Gastroesophageal sphincter (tissue), 4 donors: ENCODE measurements at regions not wholly inside any gene's neighbourhood (a gene's known extent, or its start where the extent isn't known, plus 50 kb on each side); places are given as distances from the start of the nearest gene placed in this dataset.

Experiments
- ATAC-seq: fragments of 150-250 bp; one replicate; pipeline ENCODE4 v1.9.1; 2016; ENCODE audit warnings: mild to moderate bottlenecking, moderate library complexity
- H3K27ac ChIP-seq, 4 donors: fragments of 200-600 bp; sonication (generic) in 3 of 4; 1 replicate in 3 of 4; 2 replicates in 1 of 4; pipeline ENCODE4 v1.5.1; 2016 to 2019
- H3K27me3 ChIP-seq: fragments of 200-600 bp; sonication (generic); one replicate; pipeline ENCODE4 v1.5.1; 2019
- H3K36me3 ChIP-seq, 2 donors: fragments of 200-600 bp; sonication (generic); one replicate each; pipeline ENCODE4 v1.5.1; 2019; ENCODE audit warnings: control low read depth in 1 of 2
- H3K4me1 ChIP-seq, 3 donors: fragments of 200-600 bp; sonication (generic); 1 replicate in 2 of 3; 2 replicates in 1 of 3; pipeline ENCODE4 v1.5.1; 2016 to 2019; ENCODE audit warnings: control low read depth in 2 of 3
- H3K4me3 ChIP-seq, 2 donors: fragments of 200-600 bp; sonication (generic); one replicate each; pipeline ENCODE4 v1.5.1; 2019; ENCODE audit warnings: mild to moderate bottlenecking in 1 of 2, moderate library complexity in 1 of 2
- H3K9me3 ChIP-seq, 3 donors: fragments of 200-600 bp; sonication (generic); one replicate each; pipeline ENCODE4 v1.5.1; 2017 to 2019; ENCODE audit warnings: control low read depth in 2 of 3
- EP300 ChIP-seq: sonication (generic); formaldehyde crosslinking; IDR thresholded peaks from one replicate; pipeline ENCODE4 v1.6.1; 2017; ENCODE audit warnings: antibody characterized with exemption, mild to moderate bottlenecking
- POLR2A ChIP-seq, 2 donors: fragments of 450-650 bp; IDR thresholded peaks; one replicate each; pipeline ENCODE4 v1.6.1; 2017; ENCODE audit warnings: antibody characterized with exemption in 2 of 2, mild to moderate bottlenecking in 2 of 2, moderate library complexity in 1 of 2
- POLR2AphosphoS5 ChIP-seq: sonication (generic); formaldehyde crosslinking; IDR thresholded peaks from one replicate; pipeline ENCODE4 v1.6.1; 2017; ENCODE audit warnings: antibody characterized with exemption
- WGBS, 2 donors: methylation state at CpG; one replicate each; pipeline ENCODE4 v1.1.5; 2018; ENCODE audit warnings: low coverage in 1 of 2; 5-methylcytosine and 5-hydroxymethylcytosine counted together
- TF ChIP-seq, protein P1 (sequence below), 4 experiments: fragments of 200-600 bp in 2 of 4; fragments of 450-650 bp in 2 of 4; sonication (generic) in 1 of 4; IDR thresholded peaks; one replicate each; pipeline ENCODE4 v1.5.1; 2017 to 2019; ENCODE audit warnings: antibody characterized with exemption in 4 of 4, mild to moderate bottlenecking in 2 of 4, moderate library complexity in 2 of 4

DNA sequence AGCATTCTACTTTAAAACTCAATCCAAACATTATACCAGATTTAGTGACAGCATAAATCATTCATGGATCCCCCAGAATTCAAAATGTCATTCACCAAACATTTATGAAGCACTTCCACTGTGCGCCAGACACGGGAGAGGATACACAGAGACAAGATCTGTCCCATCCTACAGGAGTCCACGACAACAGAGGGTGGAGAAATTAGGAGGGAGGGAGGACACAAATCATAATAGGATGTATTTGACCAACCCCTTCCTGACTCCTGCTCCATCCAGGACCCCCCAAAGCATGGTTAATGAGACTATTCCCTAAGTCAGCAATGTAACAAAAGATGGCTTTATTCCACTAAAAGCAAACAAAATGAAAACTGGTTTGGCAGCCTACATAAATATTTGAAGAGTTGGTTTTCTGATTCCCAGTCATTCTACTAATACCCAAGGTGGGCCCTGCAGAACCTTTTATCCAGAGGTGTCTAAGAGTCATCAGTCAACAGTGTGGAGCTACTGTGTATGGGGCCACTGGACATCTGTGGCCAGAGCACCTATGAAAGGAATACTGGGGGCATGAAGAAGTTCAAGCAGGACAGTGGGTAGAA is 62.8 kb upstream of the DOCK9 start:
- H3K27ac ChIP-seq, result no peak overlapping the region
- peaks cover 0 to 61% (median 0%) of the 10 kb centered on the region in 3 donors for H3K4me1 ChIP-seq
- no peak for TF ChIP-seq EP300
- no peak for TF ChIP-seq POLR2A (IDR thresholded peaks at IDR 0.05)
- TF ChIP-seq, protein P1, sequence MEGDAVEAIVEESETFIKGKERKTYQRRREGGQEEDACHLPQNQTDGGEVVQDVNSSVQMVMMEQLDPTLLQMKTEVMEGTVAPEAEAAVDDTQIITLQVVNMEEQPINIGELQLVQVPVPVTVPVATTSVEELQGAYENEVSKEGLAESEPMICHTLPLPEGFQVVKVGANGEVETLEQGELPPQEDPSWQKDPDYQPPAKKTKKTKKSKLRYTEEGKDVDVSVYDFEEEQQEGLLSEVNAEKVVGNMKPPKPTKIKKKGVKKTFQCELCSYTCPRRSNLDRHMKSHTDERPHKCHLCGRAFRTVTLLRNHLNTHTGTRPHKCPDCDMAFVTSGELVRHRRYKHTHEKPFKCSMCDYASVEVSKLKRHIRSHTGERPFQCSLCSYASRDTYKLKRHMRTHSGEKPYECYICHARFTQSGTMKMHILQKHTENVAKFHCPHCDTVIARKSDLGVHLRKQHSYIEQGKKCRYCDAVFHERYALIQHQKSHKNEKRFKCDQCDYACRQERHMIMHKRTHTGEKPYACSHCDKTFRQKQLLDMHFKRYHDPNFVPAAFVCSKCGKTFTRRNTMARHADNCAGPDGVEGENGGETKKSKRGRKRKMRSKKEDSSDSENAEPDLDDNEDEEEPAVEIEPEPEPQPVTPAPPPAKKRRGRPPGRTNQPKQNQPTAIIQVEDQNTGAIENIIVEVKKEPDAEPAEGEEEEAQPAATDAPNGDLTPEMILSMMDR (IDR thresholded peaks at IDR 0.05), result no peak
- TF ChIP-seq POLR2AphosphoS5, result no peak
- peaks cover 0 to under 1% (median 0%) of the 10 kb centered on the region in 3 donors for H3K9me3 ChIP-seq
- H3K27me3 ChIP-seq, result no peaks in the 10 kb centered on the region
- H3K4me3 ChIP-seq, result no peak overlapping the region
- WGBS, 2 donors, result 70 to 85% methylated on average over 2 to 3 of the region's 3 CpGs
- no peaks in the 10 kb centered on the region for H3K36me3 ChIP-seq
- ATAC-seq, result no peak

DNA sequence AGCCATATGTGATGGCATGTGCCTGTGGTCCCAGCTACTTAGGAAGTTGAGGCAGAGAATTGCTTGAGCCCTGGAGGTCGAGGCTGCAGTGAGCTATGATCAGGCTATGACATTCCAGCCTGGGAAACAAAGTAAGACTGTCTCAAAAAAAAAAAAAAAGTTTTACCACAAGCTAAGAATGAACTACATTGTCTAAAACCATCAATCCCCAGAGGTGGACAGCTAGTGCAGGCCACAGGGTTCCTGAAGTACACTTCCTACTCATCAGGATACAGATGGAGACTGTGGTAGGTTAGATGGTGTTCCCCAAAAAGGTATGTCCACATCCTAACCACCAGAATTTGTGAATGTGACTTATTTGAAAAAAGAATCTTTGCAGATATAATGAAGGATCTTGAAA is 63.5 kb upstream of the DOCK9 start:
- no peaks in the 10 kb centered on the region for H3K9me3 ChIP-seq
- 100% methylated on average over 1 of the region's 1 CpG for WGBS, 2 donors
- no peaks in the 10 kb centered on the region for H3K27me3 ChIP-seq
- ATAC-seq, result no peak
- H3K4me1 ChIP-seq, result peaks cover 3 to 68% (median 4%) of the 10 kb centered on the region in 3 donors
- H3K4me3 ChIP-seq, result no peak overlapping the region
- H3K36me3 ChIP-seq, result no peaks in the 10 kb centered on the region
- H3K27ac ChIP-seq, result no peak overlapping the region
- TF ChIP-seq, protein P1 (IDR thresholded peaks at IDR 0.05), result no peak
- no peak for TF ChIP-seq EP300
- no peak for TF ChIP-seq POLR2AphosphoS5
- TF ChIP-seq POLR2A (IDR thresholded peaks at IDR 0.05), result no peak

DNA sequence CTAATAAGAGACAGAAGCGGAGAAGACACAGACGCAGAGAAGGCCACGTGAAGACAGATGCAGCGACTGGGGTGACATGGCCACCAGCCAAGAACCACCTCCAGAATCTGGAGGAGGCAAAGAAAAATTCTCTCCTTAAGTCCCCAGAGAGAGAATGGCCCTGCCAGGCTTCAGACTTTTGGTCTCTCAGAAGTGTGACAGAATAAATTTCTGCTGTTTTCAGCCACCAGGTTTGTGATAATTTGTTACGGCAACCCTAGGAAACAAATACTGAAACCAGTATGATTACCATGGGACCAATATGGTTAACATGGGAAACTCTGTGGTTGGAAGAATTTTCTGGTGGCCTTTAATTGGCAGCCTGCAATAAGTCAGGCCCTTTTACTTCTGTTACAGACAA is 63.9 kb upstream of the DOCK9 start:
- Histone ChIP-seq H3K9me3 (no peaks in the 10 kb centered on the region), H3K27ac (no peak overlapping the region), H3K27me3 (no peaks in the 10 kb centered on the region), H3K36me3 (no peaks in the 10 kb centered on the region), H3K4me3 (no peak overlapping the region), H3K4me1 (peaks cover 5 to 73% (median 9%) of the 10 kb centered on the region in 3 donors)
- no peak for ATAC-seq
- WGBS, 2 donors, result 80 to 93% methylated on average over 4 to 5 of the region's 5 CpGs
- TF ChIP-seq EP300 (no peak), POLR2AphosphoS5 (no peak), POLR2A (IDR thresholded peaks at IDR 0.05) (no peak)
- TF ChIP-seq, protein P1 (IDR thresholded peaks at IDR 0.05), result no peak

DNA sequence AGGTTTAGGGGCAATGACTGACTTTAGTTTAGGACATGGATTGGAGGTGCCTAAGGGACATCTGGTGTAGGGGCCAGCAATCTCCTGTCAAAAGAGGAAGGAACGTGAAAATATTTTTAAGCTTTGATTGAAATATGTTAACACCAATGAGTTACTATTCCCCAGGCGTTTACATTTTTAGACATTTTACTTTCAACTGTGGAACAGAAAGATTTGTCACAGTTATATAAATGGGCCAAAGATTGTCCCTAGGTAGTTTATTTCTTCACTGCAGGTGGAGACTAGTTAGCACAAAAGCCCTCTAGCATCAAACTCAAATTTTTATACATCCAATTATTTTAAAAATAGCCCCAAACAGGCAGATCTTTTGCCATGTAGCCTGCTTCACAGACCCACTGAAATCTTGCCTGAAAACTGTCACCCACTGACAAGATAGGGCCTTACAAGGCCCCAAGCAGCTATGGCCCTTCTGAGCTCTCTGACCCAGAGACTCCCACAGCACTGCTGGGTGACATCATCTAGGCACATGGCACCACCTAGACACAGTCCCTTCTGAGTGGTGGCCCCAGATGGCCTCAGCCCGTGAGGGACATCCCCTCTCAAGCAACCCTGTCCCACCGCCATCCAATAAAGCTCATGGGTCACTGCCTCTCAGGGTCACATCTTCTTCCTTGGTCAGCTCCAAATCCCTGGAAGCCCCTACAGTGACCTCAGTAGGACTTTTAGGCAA is 64.8 kb upstream of the DOCK9 start:
- Histone ChIP-seq H3K27me3 (no peaks in the 10 kb centered on the region), H3K4me1 (peaks cover 5 to 82% (median 10%) of the 10 kb centered on the region in 3 donors), H3K36me3 (no peaks in the 10 kb centered on the region), H3K4me3 (no peak overlapping the region), H3K27ac (peak overlapping the region in 3 of 4 donors; percentile 4 to 20 (median 15)), H3K9me3 (no peaks in the 10 kb centered on the region)
- no peak for ATAC-seq
- TF ChIP-seq, protein P1 (IDR thresholded peaks at IDR 0.05), result no peak
- no peak for TF ChIP-seq POLR2AphosphoS5
- TF ChIP-seq POLR2A (IDR thresholded peaks at IDR 0.05), result no peak
- TF ChIP-seq EP300, result no peak
- WGBS, 2 donors, result 64 to 88% methylated on average over 3 of the region's 4 CpGs

DNA sequence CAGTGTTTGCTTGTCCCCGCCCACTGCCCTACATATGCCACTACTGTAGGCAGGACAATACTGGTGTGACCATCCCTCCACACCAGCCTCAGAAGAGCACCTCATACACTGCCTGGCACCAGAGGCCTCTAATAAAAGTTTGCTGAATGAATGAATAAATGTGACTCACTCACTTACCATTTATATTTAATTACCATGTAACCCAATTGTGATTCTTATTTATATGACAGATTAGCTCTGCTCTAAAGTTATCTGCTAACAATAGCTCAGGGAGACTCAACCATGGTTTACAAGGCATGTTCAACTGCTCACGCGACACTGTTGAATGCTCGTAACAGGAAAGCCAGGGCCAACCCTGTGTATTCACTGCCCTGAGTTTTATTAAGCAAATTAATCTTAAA is 66.0 kb upstream of the DOCK9 start:
- no peak overlapping the region for H3K4me3 ChIP-seq
- no peaks in the 10 kb centered on the region for H3K27me3 ChIP-seq
- TF ChIP-seq EP300, result no peak
- TF ChIP-seq POLR2A (IDR thresholded peaks at IDR 0.05), result no peak
- no peak for TF ChIP-seq POLR2AphosphoS5
- TF ChIP-seq, protein P1 (IDR thresholded peaks at IDR 0.05), result no peak
- no peak for ATAC-seq
- no peaks in the 10 kb centered on the region for H3K36me3 ChIP-seq
- peak overlapping the region in 2 of 4 donors; percentile 20 to 28 for H3K27ac ChIP-seq
- no peaks in the 10 kb centered on the region for H3K9me3 ChIP-seq
- WGBS, 2 donors, result 54 to 89% methylated on average over 3 to 4 of the region's 4 CpGs
- H3K4me1 ChIP-seq, result peaks cover 5 to 87% (median 13%) of the 10 kb centered on the region in 3 donors
